ENCODE measurements at regions not wholly inside any gene's neighbourhood (a gene's known extent, or its start where the extent isn't known, plus 50 kb on each side); places are given as distances from the start of the nearest gene placed in this dataset.

DNA sequence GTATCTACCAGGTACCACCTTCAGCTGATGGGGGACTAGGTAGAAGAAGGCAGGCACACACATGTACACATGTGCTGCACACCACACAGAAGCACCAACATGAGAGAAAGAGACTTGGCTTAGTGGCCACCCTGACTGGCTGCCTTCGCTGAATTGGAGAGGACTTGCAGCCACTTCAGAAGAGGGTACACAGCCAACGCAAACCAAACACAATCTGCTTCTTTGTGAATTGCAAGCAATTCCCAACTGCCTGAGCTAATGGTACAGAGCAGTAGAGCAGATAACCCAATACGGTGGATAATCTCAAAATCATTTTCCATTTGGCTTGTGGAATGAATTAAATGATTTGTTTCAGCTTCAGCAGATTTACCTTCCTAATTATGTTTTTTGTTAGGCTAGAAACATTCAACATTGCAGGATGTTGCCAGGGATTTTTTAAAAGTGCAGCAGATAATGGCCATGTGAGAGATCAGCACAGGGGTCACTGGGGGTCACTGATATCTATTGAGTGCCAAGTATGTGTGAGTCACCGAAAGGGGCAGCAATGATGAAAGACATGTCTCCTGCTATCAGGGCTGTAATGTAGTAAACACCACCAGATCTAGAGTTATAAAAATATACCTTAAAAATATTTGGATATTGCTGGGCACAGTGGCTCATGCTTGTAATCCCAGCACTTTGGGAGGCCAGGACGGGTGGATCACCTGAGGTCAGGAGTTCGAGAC is 652.6 kb downstream of the BCL11A start:
- DNase-seq, result no peak

DNA sequence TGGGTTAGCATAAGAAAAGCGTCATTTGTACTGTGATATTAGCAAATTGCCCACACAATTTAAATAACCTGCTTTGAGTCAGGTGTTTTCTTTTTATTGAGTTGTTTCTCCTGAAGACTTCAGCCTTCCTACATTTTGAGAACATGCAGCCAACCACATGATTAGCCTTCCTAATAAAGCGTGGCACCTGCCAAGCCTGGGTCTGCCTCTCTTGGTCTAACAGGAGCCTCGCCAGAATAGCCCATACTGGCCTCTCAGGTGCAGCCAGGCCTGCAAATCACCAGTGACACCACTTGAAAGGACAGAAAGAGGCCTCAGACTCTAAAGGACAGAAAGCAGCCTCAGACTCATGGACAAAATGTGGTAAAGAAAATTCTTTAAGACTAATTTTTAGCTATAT is 653.8 kb downstream of the BCL11A start:
- no peak for DNase-seq

DNA sequence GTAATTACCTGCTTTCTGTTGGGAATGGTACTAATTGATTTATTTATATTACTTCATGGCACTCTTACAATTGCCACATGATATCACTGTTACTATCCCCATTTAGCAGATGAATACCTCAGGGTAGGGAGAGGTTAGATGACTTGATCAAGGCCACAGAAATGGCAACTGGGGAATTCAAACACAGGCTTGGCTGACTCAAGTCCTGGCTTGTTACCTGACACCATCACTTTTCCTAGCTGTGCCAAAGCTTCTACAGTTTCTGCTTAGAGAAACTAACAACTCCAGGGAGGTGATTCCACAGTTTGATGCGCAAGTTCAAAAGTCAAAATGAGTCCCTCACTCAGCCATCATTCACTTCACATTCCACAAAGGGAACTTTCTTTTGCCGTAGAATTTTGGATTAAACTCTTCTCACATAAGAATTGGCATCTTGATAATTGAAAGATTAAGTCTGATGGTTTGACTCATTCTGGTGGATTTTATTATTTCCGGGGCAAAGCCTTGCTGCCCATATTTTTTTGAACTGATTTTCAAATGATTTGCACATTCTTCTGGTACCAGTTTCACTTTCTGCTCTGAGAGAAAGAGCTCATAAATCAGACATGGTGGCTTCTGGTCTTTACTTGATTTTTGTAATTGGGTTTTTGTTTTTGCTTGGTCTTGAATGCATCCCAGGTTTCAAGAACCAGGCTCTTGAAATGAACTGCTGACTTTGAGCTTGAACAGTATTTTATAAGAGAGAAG is 656.8 kb downstream of the BCL11A start:
- no peak for DNase-seq

DNA sequence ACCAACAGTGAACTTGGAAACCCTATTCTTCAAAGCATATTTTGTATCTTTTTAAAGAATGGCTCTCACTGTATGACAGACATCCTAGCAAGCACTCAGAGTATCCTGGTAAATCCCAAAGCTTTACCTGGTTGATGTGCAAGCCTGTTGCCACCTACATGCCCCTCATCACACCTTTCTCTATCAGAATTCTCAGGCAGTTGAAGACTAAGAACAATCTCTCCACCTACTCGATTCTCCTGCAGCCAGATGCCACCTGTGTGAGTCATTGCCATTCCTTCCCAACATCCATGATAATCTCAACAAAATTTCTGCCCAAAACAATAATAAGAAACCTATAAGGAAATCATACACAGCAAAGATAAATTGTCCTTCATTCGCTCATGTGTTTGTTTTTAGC is 659.8 kb downstream of the BCL11A start:
- no peak for DNase-seq

DNA sequence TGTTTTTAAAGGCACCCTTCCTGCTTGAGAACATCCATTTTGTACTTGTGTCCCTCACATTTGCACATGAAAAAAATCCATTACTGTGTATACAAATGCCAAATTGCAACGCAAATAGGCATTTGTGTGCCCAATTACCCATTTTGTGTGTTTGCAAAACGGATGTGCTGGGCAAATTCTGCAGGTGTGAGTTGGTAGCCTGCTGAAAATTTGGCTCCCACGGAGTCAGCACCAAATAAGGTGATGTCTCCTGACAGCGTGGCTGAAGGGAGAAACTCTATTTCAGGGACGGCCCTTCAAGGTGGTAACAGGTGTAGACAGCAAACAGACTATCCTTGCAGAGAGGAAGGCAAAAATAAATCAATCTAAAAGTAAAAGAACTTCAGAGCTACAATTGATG is 661.1 kb downstream of the BCL11A start:
- DNase-seq, result no peak

DNA sequence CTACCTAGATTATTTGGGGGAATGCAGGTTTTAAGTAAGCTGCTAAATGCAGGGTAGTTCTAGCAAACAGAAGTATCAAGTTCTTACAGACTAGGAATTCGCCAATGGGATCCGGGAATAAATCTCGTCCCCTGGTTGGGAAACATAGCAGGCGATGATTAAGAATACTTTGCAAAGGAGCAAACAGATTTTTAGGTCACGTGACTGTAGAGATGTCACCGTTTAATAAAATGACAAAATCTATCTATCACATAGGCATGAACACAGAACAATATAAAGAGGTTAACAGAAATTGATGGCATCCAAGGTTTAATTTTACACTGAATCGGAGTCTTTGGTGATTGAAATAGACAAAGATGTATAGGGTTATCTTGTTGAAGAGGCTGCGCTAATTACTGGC is 664.1 kb downstream of the BCL11A start:
- no peak for DNase-seq

DNA sequence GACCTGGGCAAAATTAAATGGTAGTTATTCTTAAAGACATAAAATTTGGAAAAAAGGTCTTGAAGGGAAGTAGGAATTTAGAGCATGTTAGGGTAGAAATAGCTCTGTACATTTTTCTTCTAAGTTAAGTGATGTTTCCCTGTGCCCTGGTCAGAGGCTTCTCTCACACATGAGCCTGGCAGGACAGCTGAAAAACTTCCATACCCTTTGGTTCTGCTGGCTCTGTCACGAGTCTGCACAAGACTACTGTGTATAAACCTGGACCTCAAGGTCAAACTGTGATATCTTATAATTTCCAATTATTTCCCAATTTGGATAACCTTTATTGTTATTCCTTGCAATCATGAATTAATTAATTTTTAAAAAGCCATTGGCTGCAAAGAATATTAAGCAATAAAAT is 664.7 kb downstream of the BCL11A start:
- DNase-seq, result no peak

DNA sequence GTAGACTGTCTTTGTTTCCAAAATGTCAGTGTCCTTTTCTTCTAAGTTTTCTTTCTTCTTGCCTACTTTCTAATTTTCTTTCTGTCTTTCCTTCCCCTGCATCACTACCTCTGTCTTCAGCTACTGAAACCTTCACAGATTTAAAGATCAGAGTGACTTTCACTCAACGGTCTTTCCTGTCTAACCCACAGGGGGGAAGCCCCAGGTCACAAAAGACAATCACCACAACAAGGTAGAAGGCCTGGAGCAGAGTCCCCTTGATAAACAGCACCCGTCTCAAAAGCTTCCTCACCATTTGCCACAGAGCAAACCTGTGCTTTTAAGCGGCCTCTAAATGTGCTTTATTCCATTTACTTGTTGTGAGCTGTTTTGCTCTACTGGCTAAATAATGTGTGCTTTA is 665.4 kb downstream of the BCL11A start:
- DNase-seq, result no peak

DNA sequence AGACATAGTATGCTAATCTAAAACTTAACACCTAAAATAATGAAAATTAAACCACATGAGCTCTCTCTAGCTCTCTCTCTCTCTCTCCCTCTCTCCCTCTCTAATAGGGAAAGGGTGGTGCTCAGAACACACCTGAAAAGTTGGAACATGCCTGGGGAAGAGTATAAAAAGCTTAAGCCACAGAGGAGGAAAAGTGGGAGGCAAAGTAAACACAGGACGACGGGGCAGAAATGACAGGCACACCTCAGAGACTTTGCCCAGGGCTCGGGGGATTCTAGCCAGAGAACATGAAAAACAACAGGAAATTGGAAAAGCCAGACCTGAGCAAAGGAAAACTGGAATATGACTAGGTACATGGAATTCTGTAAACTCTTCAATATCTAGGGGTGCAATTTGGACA is 666.1 kb downstream of the BCL11A start:
- DNase-seq, result no peak

DNA sequence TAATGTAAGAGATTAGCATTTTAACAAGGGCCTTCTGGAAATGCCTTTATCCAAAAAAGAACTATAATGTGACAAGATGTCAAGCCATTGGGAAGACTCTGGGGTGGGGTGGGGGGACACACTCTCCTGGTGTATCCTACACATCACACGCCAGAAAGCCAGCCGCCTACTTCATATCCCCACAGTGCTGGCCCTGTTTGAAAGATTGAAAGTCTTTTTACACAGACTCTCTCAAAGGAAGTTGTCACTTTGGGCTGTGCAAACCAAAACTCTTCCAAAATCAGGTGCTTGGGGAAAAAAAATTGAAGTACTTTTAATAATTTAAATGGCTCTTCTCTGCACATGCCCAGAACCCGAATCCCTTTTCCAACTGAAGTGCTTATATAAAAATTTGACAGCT is 666.7 kb downstream of the BCL11A start:
- DNase-seq, result no peak

DNA sequence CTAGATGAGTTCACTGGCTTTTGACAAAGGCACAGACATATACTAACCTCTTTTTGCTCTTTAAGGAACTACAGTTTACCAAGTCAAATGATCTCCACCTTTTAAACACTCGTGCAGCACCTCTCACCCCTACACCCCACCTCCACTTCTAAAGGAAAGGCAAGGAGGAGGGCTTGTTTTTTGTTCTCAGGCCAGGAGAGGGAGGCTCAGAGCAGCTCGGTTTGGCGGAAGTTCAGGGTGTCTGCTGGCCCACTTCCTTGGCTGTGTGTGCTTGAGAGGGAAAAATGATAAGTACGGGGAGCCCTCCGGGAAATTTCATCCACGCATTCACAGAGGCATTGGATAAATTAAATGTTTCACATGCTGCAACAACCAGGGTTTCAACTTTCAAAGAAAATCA is 667.9 kb downstream of the BCL11A start:
- DNase-seq, result no peak

DNA sequence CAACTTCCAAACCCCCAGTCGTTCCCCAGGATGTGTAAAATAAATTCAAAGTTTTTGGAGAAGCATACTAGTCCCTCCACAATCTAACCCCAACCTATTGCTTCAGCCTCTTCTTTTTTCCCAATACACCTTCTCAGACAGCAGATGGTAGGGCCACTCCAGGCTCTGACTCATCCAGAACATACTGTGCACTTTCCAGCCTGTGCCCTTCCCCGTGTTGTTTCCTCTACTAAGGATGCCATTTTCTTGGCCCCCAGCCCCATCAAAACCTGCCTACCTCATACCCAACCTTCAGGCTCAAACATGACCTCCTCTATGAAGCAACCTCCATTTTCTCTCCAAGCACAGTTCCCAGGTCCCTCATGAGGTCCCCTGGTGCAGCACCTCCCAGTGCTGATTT is 669.3 kb downstream of the BCL11A start:
- no peak for DNase-seq

DNA sequence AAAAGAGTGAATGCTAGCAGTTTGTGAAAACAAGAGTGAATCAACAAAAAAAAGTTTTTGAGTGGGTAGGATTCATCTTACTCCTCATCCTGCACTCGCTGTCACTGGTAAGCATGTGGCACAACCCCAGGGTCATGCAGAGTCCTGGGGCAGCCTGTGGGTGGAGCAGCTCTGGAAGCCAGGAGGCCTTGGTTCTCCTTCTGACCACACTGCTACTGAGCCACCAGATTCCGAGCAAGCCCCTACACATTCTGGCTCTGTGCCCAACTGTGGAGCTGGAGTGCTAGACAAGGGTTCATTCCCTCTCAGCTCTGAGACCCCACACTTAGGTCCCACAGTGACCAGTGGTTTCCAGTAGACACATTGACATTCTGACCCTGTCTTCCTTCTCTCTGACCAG is 670.6 kb downstream of the BCL11A start:
- DNase-seq, result no peak

DNA sequence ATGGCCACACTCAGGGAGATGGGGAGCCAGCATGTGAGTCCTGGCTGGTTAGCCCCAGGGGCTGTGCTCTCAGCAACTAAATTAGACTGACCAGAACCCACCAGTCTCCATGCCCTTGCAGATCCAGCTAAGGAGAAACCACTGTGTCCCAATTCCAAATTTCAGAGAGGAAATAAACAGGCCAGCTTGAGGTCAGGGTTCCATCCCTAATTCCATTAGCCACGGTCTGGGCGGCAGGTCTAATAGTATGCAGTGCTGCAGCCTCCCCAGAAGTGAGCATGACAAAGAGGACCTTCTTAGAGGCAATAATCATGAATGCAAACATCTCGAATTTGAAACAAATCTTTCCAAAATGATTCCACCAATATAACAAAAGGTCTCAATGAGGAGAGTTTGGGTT is 671.2 kb downstream of the BCL11A start:
- DNase-seq, result no peak

DNA sequence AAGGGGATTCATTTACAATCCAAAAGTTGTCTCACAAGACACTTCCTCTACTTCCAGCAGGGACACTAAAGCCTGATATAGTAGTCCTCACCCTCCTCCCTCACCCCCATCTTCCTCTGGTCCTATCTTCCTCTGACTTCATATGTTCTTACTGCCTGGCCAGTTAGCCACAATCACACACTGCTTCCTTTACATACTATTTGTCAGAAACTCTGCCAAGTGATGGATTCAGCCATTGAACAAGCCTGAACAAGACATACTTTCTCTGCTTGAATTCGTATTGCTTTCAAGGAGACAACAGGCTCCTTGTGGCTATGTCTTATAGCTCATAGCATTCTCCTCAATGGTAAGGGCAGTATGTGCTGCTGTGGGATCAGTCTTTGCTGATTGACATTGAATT is 672.2 kb downstream of the BCL11A start:
- DNase-seq, result no peak

DNA sequence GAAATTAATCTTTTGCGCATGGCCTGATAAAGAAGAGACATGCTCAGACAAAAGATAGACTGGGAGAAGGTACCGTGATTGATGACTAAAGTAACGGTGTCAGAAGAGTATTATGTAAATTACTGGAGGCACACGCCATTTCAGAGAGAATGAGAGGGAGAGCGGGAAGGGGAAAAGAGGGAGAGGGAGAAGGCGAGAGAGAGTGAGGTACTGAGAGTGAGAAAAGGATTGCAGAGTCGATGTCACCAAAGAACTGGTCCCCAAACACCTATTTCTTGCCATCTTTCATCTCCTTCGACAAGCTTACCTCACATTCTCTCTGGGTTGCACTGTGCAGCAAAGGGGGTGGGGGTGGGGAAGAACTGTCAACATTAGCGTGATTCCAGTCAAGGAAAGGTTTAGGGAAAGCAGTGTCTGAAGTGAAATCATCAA is 673.7 kb downstream of the BCL11A start:
- no peak for DNase-seq

DNA sequence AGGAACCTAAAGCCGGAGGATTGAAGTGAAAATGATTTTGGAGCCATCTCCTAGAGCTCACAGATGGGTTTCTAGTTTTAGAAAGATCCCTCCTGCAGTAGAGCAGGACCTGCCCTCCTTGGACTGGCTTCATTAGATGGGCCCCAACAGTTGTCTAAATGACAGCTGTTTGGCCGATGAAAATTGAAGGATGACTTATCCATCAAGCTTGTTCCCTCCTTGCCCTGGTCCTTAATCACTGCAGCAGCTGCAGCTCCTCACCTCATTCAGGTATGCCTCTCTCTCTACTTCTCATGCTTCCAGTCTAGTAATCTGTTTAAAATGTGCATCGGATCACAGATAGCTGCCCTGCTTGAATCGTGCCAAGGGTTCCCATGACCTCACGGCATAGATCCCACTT is 677.6 kb downstream of the BCL11A start:
- no peak for DNase-seq

DNA sequence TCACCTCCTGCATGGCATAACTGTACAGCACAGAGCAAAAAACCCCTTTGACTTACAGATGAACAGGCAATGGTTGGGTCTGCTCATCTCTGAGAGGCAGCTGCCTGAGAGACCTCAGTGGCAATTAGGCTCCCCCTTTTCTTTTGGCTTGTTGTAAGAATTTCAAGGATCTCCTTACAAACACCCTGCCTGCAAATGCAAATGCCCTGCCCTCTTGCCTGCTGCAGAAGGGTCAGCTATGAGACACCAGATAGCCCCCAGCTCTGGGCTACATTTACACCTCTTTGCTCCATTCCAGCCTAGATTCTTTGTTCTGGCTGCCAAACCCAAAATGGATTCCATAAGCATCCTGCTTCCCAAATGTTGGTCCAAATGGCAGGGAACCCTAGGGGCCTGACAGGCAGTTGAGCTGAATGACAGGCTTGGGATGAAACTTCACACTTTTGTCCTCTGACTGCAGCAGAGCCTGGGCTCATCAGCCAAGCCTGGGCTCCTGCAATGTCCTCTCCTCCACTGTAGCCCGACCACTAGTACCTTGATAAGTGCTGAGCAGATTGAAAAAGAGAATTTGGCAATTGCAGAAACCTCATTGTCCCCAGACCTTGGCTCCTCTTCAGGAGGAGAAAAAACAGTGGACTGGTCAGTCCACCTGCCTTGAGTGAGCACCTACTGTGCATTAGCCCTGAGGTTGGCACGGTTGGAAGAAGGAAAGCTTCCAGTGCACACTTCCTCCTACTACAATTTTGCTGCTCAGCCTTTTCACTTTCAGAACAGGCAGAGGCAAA is 678.3 kb downstream of the BCL11A start:
- DNase-seq, result no peak

DNA sequence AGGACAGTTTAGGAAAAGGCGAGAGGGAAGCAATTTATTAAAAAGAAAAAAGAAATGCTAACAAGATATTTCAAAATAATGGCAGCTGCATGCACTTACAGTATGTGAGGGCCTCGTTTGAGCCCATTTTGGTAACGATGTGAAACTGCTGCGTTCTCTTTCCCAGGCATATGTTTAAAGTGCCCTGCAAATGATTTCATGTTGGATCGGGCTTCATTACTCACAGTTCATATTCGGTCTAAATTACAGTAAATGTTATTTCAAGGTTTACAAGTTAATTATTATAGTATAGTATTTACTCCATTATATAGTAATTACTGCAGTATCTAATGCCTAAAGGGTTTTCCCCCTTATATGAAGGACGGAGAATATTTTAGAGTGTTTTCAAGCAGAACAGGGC is 679.1 kb downstream of the BCL11A start:
- DNase-seq, result no peak

DNA sequence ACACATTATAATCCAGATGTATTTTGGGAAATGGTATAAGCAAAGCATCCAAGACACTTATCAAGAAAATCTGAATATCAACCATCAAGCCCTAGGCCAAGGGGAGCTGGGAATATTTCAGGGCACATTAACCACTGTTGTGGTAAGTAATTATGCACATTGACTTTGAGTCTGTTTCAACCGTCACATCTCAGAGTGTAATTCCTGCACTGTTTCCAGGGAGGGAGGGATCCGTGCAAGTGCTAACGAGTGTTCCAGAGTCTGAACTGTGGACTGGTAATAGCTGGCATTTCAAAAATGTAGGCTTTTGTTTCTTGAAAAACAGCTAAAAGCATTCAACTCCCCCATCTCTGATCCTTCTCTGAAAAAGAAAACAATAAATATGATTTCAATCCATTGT is 681.6 kb downstream of the BCL11A start:
- no peak for DNase-seq

DNA sequence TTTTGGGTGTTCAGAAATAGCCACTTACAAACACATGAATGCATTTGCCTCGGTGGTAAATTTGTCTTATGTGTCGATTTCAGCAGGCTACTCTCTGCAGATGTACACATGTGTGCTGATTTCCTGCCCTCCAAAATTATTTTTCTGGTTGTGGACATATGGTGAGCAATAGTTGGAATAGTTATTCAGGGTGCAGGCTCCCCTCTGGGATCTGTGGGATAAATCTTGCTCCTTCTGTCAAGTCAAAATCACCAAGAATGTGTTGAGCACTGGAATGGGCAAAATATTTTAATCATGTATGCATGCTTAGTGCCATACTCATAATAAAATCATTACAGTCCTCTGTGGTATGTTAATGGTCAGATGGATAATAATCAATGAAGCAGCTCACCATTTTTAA is 684.5 kb downstream of the BCL11A start:
- no peak for DNase-seq

DNA sequence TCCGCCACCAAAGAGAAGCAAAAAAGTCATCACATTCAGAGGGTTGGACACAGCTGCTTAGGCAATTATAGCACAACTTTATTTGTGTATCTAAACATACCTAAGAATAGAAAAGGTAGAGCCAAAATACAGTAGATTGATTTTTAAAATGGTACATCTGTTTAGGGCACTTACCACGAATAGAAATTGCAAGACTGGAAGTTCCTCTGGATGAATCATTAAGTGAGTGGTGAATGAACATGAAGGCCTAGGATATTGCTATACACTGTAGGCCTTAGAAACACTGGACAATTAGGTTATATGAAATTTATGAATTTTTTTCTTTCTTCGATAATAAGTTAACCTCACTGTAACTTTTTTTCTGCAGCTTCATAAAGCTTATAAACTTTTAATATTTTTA is 687.0 kb downstream of the BCL11A start:
- DNase-seq, result peak; percentile 19

DNA sequence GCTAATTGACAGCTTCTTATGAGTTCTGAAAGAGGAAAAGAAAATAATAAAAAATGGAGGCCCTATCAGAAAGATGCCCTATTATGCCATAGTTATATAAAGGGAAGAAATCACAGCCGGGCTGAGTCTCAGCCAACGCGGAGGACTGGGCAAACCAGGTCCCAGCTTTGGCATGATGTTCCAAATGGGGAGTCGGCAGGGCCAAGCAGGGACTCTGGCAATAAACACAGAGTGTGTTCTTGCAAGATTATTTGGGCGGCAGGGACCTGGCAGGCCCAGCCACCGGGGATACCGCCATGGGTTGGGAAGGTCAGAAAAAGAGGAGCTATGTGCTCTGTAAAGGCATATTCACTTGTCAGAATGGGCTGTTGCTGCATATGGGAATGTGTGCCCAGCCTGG is 694.9 kb downstream of the BCL11A start:
- DNase-seq, result no peak

DNA sequence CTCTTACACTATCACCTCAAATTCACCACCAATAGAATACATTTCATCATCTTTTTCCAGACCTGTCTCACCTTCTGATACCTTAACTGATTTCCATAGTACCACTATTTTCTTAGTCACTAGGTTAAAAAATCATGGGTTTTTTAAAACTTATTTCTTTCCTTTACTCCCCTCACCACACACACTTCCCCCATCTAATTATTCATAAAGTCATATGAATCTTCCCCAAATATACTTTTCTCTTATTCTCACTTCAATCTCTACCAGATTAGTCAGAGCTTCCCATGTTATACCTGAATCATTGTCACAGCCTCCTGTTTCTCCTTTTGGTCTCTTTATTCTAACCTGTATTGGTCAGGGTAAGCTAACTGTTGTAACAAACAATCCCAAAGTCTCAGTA is 696.3 kb downstream of the BCL11A start:
- DNase-seq, result no peak
